ENCODE measurements at regions not wholly inside any gene's neighbourhood (a gene's known extent, or its start where the extent isn't known, plus 50 kb on each side); places are given as distances from the start of the nearest gene placed in this dataset.

GRCh38 chr4:158970812-158971211, 132.1 kb upstream of the RAPGEF2 start:
- TF ChIP-seq CTCF (IDR thresholded peaks at IDR 0.05): no peak
- TF ChIP-seq POLR2AphosphoS5 (IDR thresholded peaks at IDR 0.05): no peak
- TF ChIP-seq POLR2A (IDR thresholded peaks at IDR 0.05): no peak
- no peak for TF ChIP-seq EP300 (IDR thresholded peaks at IDR 0.05; ENCODE audit: low read depth)

Data from transverse colon (tissue), 4 donors.